Fibroblast of mammary gland (primary cell): ENCODE measurements at regions not wholly inside any gene's neighbourhood (a gene's known extent, or its start where the extent isn't known, plus 50 kb on each side); places are given as distances from the start of the nearest gene placed in this dataset.

Experiments
- DNase-seq: peaks from one replicate; pipeline ENCODE4 v3.0.0-alpha.2; 2010; ENCODE audit warnings: low read depth
- H3K4me3 ChIP-seq: 2 replicates; pipeline ENCODE4 v1.5.1; 2011; ENCODE audit warnings: low read depth, mild to moderate bottlenecking, low read length, moderate library complexity; ENCODE audit not compliant: control insufficient read depth
- CTCF ChIP-seq: conservative IDR thresholded peaks from 2 replicates; pipeline ENCODE4 v1.5.1; 2011; ENCODE audit warnings: low read depth, low read length, inconsistent platforms; ENCODE audit not compliant: control insufficient read depth, insufficient read depth

GRCh38 chr5:143606043-143606752 is 202.7 kb upstream of the NR3C1 start:
- DNase-seq = peak; percentile 78
- no peak overlapping the region for H3K4me3 ChIP-seq
- no peak for TF ChIP-seq CTCF

GRCh38 chr5:143605403-143606005 is 202.0 kb upstream of the NR3C1 start:
- DNase-seq = peak; percentile 36
- TF ChIP-seq CTCF = no peak
- H3K4me3 ChIP-seq = no peak overlapping the region

- no peak for DNase-seq
- H3K4me3 ChIP-seq = no peak overlapping the region
- TF ChIP-seq CTCF = no peak
Measured at GRCh38 chr5:143601917-143602333, 198.4 kb upstream of the NR3C1 start.

- DNase-seq = no peak
- TF ChIP-seq CTCF = no peak
- H3K4me3 ChIP-seq = no peak overlapping the region
Measured at GRCh38 chr5:143601357-143601756, 197.9 kb upstream of the NR3C1 start.

GRCh38 chr5:143600396-143601075 is 197.1 kb upstream of the NR3C1 start:
- no peak for TF ChIP-seq CTCF
- no peak overlapping the region for H3K4me3 ChIP-seq
- DNase-seq = peak; percentile 64

GRCh38 chr5:143599474-143599873 is 196.0 kb upstream of the NR3C1 start:
- no peak for DNase-seq
- TF ChIP-seq CTCF = no peak
- H3K4me3 ChIP-seq = no peak overlapping the region
